H1 (cell line): ENCODE measurements at regions not wholly inside any gene's neighbourhood (a gene's known extent, or its start where the extent isn't known, plus 50 kb on each side); places are given as distances from the start of the nearest gene placed in this dataset.

Experiments used
- POLR2A ChIP-seq, 2 experiments: IDR thresholded peaks; 1 replicate in 1 of 2; 2 replicates in 1 of 2; pipeline ENCODE4 v1.6.1; 2011; ENCODE audit warnings: low read depth in 2 of 2, low read length in 2 of 2, mild to moderate bottlenecking in 2 of 2; ENCODE audit errors: control extremely low read depth in 1 of 2

DNA sequence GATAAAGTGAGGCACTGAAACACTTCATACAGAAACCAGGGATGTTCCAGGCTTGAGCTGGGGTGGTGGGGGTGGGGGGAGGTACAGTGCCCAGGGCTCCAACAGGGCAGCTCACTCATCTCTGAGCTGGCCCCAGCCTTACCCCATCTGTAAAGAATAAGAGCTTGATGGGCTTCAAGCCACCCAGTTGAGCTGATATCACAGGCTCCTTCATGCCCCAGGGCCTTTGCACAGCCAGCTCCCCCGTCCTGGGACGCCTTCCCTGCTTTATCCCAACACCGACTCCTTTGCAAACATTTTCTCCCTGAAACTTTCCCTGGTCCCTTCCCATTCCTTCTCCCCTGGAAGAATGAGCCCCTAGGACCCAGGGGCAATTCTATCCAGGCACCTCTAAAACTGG, 261.7 kb downstream of the PARN start (continued):
- no peak for TF ChIP-seq POLR2A (IDR thresholded peaks at IDR 0.05; ENCODE audit: control extremely low read depth in 1 of 2, low read depth in 2 of 2, low read length in 2 of 2)
